ENCODE measurements at regions not wholly inside any gene's neighbourhood (a gene's known extent, or its start where the extent isn't known, plus 50 kb on each side); places are given as distances from the start of the nearest gene placed in this dataset.

DNA sequence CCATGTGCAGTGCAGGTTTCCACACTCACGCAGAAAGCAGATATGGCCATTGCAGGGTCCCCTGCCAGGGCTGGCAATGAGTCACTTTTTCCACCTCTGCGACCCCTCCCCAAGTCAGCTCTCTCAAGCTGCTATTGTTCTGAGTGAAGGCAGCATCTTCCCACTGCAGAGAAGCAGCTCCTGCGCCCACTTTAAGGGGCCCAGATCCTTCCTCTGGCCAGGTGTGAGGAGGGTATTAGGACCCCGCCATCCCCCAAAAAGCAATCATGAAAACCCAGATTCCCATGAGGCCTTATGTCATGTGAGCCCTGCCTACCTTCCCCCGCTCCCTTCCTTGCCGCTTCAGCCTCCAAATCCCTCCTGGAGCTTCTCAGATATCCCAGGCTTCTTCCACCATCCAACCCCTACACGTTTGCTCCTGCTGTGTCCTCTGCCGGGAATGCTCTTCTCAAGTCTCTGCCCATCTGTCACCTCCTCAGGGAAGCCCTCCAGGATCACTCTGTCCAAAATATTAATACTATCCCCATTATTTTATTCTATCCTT, 220.3 kb downstream of the NFATC2 start:
- peaks cover 22% of the 10 kb centered on the region for H3K27me3 ChIP-seq (ENCODE audit: low read depth, low read length)
- H3K27ac ChIP-seq (ENCODE audit: low read length): no peak overlapping the region
- no peaks in the 10 kb centered on the region for H3K4me1 ChIP-seq (ENCODE audit: low read length)
- no peaks in the 10 kb centered on the region for H3K36me3 ChIP-seq (replicated peaks; ENCODE audit: low read depth, low read length)
- H3K9ac ChIP-seq (ENCODE audit: low read length): no peak overlapping the region
- H3K79me2 ChIP-seq (ENCODE audit: low read length): no peaks in the 10 kb centered on the region
- no peak overlapping the region for H3K4me3 ChIP-seq (ENCODE audit: low read length)
- H3K9me3 ChIP-seq (ENCODE audit: insufficient read depth, low read length): no peaks in the 10 kb centered on the region
- no peak overlapping the region for H2AFZ ChIP-seq (ENCODE audit: low read depth, low read length)
- H3K4me2 ChIP-seq (ENCODE audit: low read length): no peak overlapping the region
- TF ChIP-seq, protein P1, sequence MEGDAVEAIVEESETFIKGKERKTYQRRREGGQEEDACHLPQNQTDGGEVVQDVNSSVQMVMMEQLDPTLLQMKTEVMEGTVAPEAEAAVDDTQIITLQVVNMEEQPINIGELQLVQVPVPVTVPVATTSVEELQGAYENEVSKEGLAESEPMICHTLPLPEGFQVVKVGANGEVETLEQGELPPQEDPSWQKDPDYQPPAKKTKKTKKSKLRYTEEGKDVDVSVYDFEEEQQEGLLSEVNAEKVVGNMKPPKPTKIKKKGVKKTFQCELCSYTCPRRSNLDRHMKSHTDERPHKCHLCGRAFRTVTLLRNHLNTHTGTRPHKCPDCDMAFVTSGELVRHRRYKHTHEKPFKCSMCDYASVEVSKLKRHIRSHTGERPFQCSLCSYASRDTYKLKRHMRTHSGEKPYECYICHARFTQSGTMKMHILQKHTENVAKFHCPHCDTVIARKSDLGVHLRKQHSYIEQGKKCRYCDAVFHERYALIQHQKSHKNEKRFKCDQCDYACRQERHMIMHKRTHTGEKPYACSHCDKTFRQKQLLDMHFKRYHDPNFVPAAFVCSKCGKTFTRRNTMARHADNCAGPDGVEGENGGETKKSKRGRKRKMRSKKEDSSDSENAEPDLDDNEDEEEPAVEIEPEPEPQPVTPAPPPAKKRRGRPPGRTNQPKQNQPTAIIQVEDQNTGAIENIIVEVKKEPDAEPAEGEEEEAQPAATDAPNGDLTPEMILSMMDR (IDR thresholded peaks at IDR 0.05; ENCODE audit: low read depth, low read length): no peak
- TF ChIP-seq EZH2phosphoT487 (IDR thresholded peaks at IDR 0.05; ENCODE audit: low read depth): no peak
- H4K20me1 ChIP-seq (ENCODE audit: insufficient read depth, low read length): no peaks in the 10 kb centered on the region

DNA sequence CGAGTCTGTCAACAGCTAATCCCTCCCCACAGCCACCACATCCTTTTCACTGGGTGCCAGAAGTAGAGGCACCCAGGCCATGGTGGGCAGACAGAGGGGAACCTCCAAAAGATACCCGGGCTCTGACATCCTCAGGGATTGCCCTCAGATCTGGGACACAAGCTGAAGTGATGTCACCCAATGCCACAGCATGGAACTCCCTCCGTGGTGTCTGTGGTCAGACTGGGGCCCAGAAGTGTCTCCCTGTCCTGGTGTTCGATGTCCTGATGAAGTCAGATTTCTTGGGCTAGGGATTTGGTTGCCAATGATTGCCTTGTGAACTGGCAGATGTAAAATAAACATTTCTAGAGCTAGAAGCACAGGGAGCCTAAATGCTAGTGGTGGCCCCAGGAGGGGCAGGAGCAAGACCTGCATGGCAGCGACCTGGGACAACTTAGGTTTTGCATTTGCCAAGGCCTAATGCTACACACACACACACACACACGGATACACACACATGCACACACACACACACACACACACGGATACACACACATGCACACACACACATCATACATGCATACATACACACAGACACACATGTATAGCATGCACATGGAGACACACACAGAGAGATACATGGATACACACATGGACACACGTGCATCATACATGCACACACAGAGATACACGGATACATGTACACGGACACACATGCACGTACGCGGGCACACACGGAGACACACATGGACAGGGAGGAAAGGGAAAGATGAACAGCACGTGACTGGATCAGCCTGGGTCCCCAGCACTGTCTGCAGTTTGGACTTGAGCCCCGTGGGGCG, 221.0 kb downstream of the NFATC2 start:
- no peaks in the 10 kb centered on the region for H3K36me3 ChIP-seq (replicated peaks; ENCODE audit: low read depth, low read length)
- H3K27ac ChIP-seq (ENCODE audit: low read length): no peak overlapping the region
- TF ChIP-seq, protein P1 (IDR thresholded peaks at IDR 0.05; ENCODE audit: low read depth, low read length): no peak
- TF ChIP-seq EZH2phosphoT487 (IDR thresholded peaks at IDR 0.05; ENCODE audit: low read depth): no peak
- no peak overlapping the region for H3K4me3 ChIP-seq (ENCODE audit: low read length)
- no peaks in the 10 kb centered on the region for H3K79me2 ChIP-seq (ENCODE audit: low read length)
- H3K9me3 ChIP-seq (ENCODE audit: insufficient read depth, low read length): no peaks in the 10 kb centered on the region
- no peak overlapping the region for H3K9ac ChIP-seq (ENCODE audit: low read length)
- no peak overlapping the region for H2AFZ ChIP-seq (ENCODE audit: low read depth, low read length)
- no peaks in the 10 kb centered on the region for H3K4me1 ChIP-seq (ENCODE audit: low read length)
- H3K27me3 ChIP-seq (ENCODE audit: low read depth, low read length): peaks cover 24% of the 10 kb centered on the region
- no peak overlapping the region for H3K4me2 ChIP-seq (ENCODE audit: low read length)
- H4K20me1 ChIP-seq (ENCODE audit: insufficient read depth, low read length): no peaks in the 10 kb centered on the region

DNA sequence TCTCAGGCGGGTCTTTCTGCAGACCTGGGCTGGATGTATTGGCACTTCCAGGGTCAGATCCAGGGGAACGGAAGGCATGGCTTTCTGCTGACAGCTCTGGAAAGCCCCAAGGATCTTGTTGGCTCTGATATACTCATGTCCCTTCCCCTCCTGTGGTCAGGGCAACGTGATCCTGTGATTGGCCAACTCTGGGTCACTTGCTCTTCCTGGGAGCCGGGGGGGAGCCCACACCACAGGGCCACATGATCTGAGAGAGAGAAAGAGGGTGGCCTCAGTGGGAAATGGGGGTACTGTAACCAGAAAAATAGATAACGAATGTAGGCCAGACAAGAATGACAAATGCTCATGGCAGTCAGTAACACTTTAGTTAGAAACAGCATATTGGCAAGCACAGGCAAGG, 223.0 kb downstream of the NFATC2 start:
- Histone ChIP-seq H3K9ac (ENCODE audit: low read length) (no peak overlapping the region), H3K27me3 (ENCODE audit: low read depth, low read length) (peaks cover 23% of the 10 kb centered on the region), H3K9me3 (ENCODE audit: insufficient read depth, low read length) (no peaks in the 10 kb centered on the region), H3K27ac (ENCODE audit: low read length) (no peak overlapping the region), H3K4me3 (ENCODE audit: low read length) (no peak overlapping the region), H4K20me1 (ENCODE audit: insufficient read depth, low read length) (no peaks in the 10 kb centered on the region), H2AFZ (ENCODE audit: low read depth, low read length) (no peak overlapping the region), H3K36me3 (replicated peaks; ENCODE audit: low read depth, low read length) (no peaks in the 10 kb centered on the region), H3K4me1 (ENCODE audit: low read length) (no peaks in the 10 kb centered on the region), H3K4me2 (ENCODE audit: low read length) (no peak overlapping the region), H3K79me2 (ENCODE audit: low read length) (no peaks in the 10 kb centered on the region)
- TF ChIP-seq, protein P1 (IDR thresholded peaks at IDR 0.05; ENCODE audit: low read depth, low read length): no peak
- no peak for TF ChIP-seq EZH2phosphoT487 (IDR thresholded peaks at IDR 0.05; ENCODE audit: low read depth)

DNA sequence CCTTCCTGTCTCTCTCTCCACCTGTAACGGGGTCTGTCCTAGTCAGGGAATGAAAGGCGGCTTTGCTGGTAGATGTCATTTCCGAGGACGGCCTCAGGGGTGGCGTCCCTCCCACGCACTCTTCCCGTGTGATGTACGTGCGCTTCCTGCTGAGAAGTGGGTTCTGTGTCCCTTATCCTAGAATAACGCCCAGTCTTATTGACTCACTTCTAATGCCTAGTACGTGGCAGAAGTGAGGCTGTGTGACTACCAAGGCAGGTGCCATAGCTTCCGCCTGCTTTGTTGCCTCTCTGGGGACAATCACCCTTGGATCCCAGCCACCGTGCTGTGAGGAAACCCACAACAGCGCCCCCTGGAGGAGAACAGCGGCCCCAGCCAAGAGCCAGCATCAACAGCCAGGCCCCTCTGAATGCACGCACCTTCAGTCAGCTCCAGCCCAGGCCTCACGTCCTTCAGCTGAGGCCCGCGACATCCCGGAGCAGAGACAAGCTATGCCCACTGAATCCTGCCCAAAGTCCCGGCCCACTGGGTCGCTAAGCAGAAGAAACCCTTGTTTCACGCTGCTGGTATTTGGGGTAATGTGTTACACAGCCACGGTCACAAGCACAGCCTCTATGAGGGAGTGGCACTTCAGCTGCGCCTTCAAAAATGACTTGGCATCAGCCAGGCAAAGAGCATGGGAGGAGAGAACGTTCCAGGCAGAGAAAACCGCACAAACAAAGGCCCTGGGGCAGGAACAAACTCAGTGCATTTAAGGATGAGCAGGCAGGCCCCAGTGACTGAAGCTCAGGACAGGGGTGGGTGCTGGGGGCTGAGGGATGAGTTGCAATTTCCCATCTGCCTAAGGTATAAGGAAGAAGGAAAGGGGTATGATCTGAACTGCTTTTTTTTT, 224.2 kb downstream of the NFATC2 start:
- H3K4me1 ChIP-seq (ENCODE audit: low read length): no peaks in the 10 kb centered on the region
- no peaks in the 10 kb centered on the region for H3K9me3 ChIP-seq (ENCODE audit: insufficient read depth, low read length)
- no peak overlapping the region for H3K4me2 ChIP-seq (ENCODE audit: low read length)
- H3K27ac ChIP-seq (ENCODE audit: low read length): no peak overlapping the region
- H3K4me3 ChIP-seq (ENCODE audit: low read length): no peak overlapping the region
- no peak overlapping the region for H2AFZ ChIP-seq (ENCODE audit: low read depth, low read length)
- no peaks in the 10 kb centered on the region for H4K20me1 ChIP-seq (ENCODE audit: insufficient read depth, low read length)
- TF ChIP-seq EZH2phosphoT487 (IDR thresholded peaks at IDR 0.05; ENCODE audit: low read depth): no peak
- TF ChIP-seq, protein P1 (IDR thresholded peaks at IDR 0.05; ENCODE audit: low read depth, low read length): peak; percentile 76
- H3K36me3 ChIP-seq (replicated peaks; ENCODE audit: low read depth, low read length): no peaks in the 10 kb centered on the region
- peaks cover 16% of the 10 kb centered on the region; the same call in 1 of the 2 replicates for H3K27me3 ChIP-seq (ENCODE audit: low read depth, low read length)
- H3K79me2 ChIP-seq (ENCODE audit: low read length): no peaks in the 10 kb centered on the region
- no peak overlapping the region for H3K9ac ChIP-seq (ENCODE audit: low read length)
